ENCODE measurements at regions not wholly inside any gene's neighbourhood (a gene's known extent, or its start where the extent isn't known, plus 50 kb on each side); places are given as distances from the start of the nearest gene placed in this dataset.
"Not testable (repeated sequence)": the region's sequence is repeated elsewhere in the genome, so short reads cannot be mapped to it uniquely, and the experiment has no call there.

GRCh38 chr15:92827991-92828390 is 72.1 kb upstream of the CHD2 start:
- not testable (repeated sequence) for H3K9me3 Mint-ChIP-seq; H3K27ac Mint-ChIP-seq; H3K36me3 Mint-ChIP-seq; H3K27me3 Mint-ChIP-seq; ATAC-seq (ENCODE audit: low read depth); DNase-seq; H3K4me3 Mint-ChIP-seq
- POLR2A ChIA-PET, result interaction anchor here (8.9 kb wide), 1 partner anchor 53 kb away, joined by 266 read pairs; no protein-coding TSS in a partner anchor
- peaks cover 33% of the 10 kb centered on the region for H3K4me1 Mint-ChIP-seq

- Mint-ChIP-seq H3K27ac (no peak overlapping the region), H3K4me1 (peaks cover 40% of the 10 kb centered on the region), H3K9me3 (no peaks in the 10 kb centered on the region), H3K36me3 (peaks cover 2% of the 10 kb centered on the region), H3K4me3 (no peak overlapping the region), H3K27me3 (no peaks in the 10 kb centered on the region)
- no peak for DNase-seq
- POLR2A ChIA-PET, result interaction anchor here (1.4 to 8.9 kb wide), 6 partner anchors 9 to 78 kb away, joined by 4 to 266 read pairs (median 16); no protein-coding TSS in a partner anchor
- no peak for ATAC-seq (ENCODE audit: low read depth)
Measured at GRCh38 chr15:92829875-92830274, 70.2 kb upstream of the CHD2 start.

GRCh38 chr15:92831336-92831654 is 68.8 kb upstream of the CHD2 start:
- no peaks in the 10 kb centered on the region for H3K9me3 Mint-ChIP-seq
- H3K36me3 Mint-ChIP-seq, result peaks cover 2% of the 10 kb centered on the region
- POLR2A ChIA-PET, result interaction anchor here (1.0 to 8.9 kb wide), 18 partner anchors 9 to 84 kb away, joined by 3 to 266 read pairs (median 16); partner anchors contain the start of gene CHD2
- DNase-seq (no peak), ATAC-seq (ENCODE audit: low read depth) (no peak)
- peak overlapping the region; percentile 67 for H3K4me3 Mint-ChIP-seq
- peak overlapping the region; percentile 92 for H3K27ac Mint-ChIP-seq
- no peaks in the 10 kb centered on the region for H3K27me3 Mint-ChIP-seq
- peaks cover 34% of the 10 kb centered on the region for H3K4me1 Mint-ChIP-seq

GRCh38 chr15:92831655-92832328 is 68.3 kb upstream of the CHD2 start:
- POLR2A ChIA-PET, result interaction anchor here (0.6 to 8.9 kb wide), 23 partner anchors 8 to 1529 kb away, joined by 3 to 266 read pairs (median 11); partner anchors contain the start of gene CHD2
- peak overlapping the region; percentile 67 for H3K4me3 Mint-ChIP-seq
- ATAC-seq (ENCODE audit: low read depth) (peak; percentile 99), DNase-seq (peak; percentile 85)
- H3K4me1 Mint-ChIP-seq, result peaks cover 34% of the 10 kb centered on the region
- H3K27ac Mint-ChIP-seq, result peak overlapping the region; percentile 92
- no peaks in the 10 kb centered on the region for H3K27me3 Mint-ChIP-seq
- peaks cover 2% of the 10 kb centered on the region for H3K36me3 Mint-ChIP-seq
- no peaks in the 10 kb centered on the region for H3K9me3 Mint-ChIP-seq

- Mint-ChIP-seq H3K4me3 (peak overlapping the region; percentile 67), H3K9me3 (no peaks in the 10 kb centered on the region), H3K27ac (peak overlapping the region; percentile 92), H3K36me3 (peaks cover 2% of the 10 kb centered on the region), H3K4me1 (peaks cover 37% of the 10 kb centered on the region), H3K27me3 (no peaks in the 10 kb centered on the region)
- no peak for ATAC-seq (ENCODE audit: low read depth)
- DNase-seq, result no peak
- POLR2A ChIA-PET, result interaction anchor here (1.7 to 8.9 kb wide), 9 partner anchors 10 to 82 kb away, joined by 5 to 266 read pairs (median 25); partner anchors contain the start of gene CHD2
Measured at GRCh38 chr15:92833106-92833433, 67.1 kb upstream of the CHD2 start.

- Mint-ChIP-seq H3K9me3 (no peaks in the 10 kb centered on the region), H3K4me1 (peaks cover 40% of the 10 kb centered on the region), H3K36me3 (peaks cover 2% of the 10 kb centered on the region), H3K4me3 (peak overlapping the region; percentile 67), H3K27ac (peak overlapping the region; percentile 92), H3K27me3 (no peaks in the 10 kb centered on the region)
- POLR2A ChIA-PET, result interaction anchor here (1.0 to 8.9 kb wide), 8 partner anchors 13 to 81 kb away, joined by 3 to 266 read pairs (median 32); partner anchors contain the start of gene CHD2
- DNase-seq (no peak), ATAC-seq (ENCODE audit: low read depth) (no peak)
Measured at GRCh38 chr15:92833493-92834271, 66.4 kb upstream of the CHD2 start.

- Mint-ChIP-seq H3K36me3 (no peaks in the 10 kb centered on the region), H3K4me1 (peaks cover 30% of the 10 kb centered on the region), H3K27me3 (no peaks in the 10 kb centered on the region), H3K27ac (peak overlapping the region; percentile 81), H3K9me3 (no peaks in the 10 kb centered on the region), H3K4me3 (peak overlapping the region; percentile 58)
- POLR2A ChIA-PET, result interaction anchor here (0.9 to 5.0 kb wide), 7 partner anchors 8 to 61 kb away, joined by 3 to 37 read pairs (median 6); partner anchors contain the start of gene CHD2
- DNase-seq (no peak), ATAC-seq (ENCODE audit: low read depth) (peak; percentile 66)
Measured at GRCh38 chr15:92839696-92840095, 60.4 kb upstream of the CHD2 start.

GRCh38 chr15:92840149-92840548 is 60.0 kb upstream of the CHD2 start:
- POLR2A ChIA-PET, result interaction anchor here (0.9 to 5.0 kb wide), 7 partner anchors 9 to 60 kb away, joined by 3 to 37 read pairs (median 6); partner anchors contain the start of gene CHD2
- Mint-ChIP-seq H3K4me1 (peaks cover 35% of the 10 kb centered on the region), H3K4me3 (peak overlapping the region; percentile 36), H3K27ac (peak overlapping the region; percentile 81), H3K27me3 (no peaks in the 10 kb centered on the region), H3K9me3 (no peaks in the 10 kb centered on the region), H3K36me3 (no peaks in the 10 kb centered on the region)
- ATAC-seq (ENCODE audit: low read depth) (no peak), DNase-seq (no peak)

GRCh38 chr15:92843326-92843725 is 56.8 kb upstream of the CHD2 start:
- H3K4me3 Mint-ChIP-seq, result no peak overlapping the region

GRCh38 chr15:92843814-92844213 is 56.3 kb upstream of the CHD2 start:
- H3K4me3 Mint-ChIP-seq, result peak overlapping the region; percentile 69
- H3K27me3 Mint-ChIP-seq, result no peaks in the 10 kb centered on the region
- peaks cover 46% of the 10 kb centered on the region for H3K4me1 Mint-ChIP-seq
- POLR2A ChIA-PET, result interaction anchor here (0.6 to 2.9 kb wide), 5 partner anchors 12 to 72 kb away, joined by 3 to 27 read pairs (median 13); no protein-coding TSS in a partner anchor
- H3K27ac Mint-ChIP-seq, result peak overlapping the region; percentile 77
- no peaks in the 10 kb centered on the region for H3K9me3 Mint-ChIP-seq
- H3K36me3 Mint-ChIP-seq, result no peaks in the 10 kb centered on the region
- DNase-seq (no peak), ATAC-seq (ENCODE audit: low read depth) (peak; percentile 29)

More at GRCh38 chr15:92843326-92843725, 56.8 kb upstream of the CHD2 start:
- Mint-ChIP-seq H3K27me3 (no peaks in the 10 kb centered on the region), H3K4me1 (peaks cover 47% of the 10 kb centered on the region), H3K9me3 (no peaks in the 10 kb centered on the region), H3K36me3 (no peaks in the 10 kb centered on the region), H3K27ac (peak overlapping the region; percentile 30)
- ATAC-seq (ENCODE audit: low read depth) (no peak), DNase-seq (no peak)
- POLR2A ChIA-PET, result interaction anchor here (1.2 to 2.9 kb wide), 4 partner anchors 11 to 39 kb away, joined by 4 to 27 read pairs (median 16); no protein-coding TSS in a partner anchor

- H3K36me3 Mint-ChIP-seq, result peaks cover 3% of the 10 kb centered on the region
- POLR2A ChIA-PET, result interaction anchor here (1.4 to 2.6 kb wide), 4 partner anchors 13 to 59 kb away, joined by 3 to 20 read pairs (median 9); no protein-coding TSS in a partner anchor
- DNase-seq (no peak), ATAC-seq (ENCODE audit: low read depth) (peak; percentile 6)
- peak overlapping the region; percentile 95 for H3K27ac Mint-ChIP-seq
- no peaks in the 10 kb centered on the region for H3K9me3 Mint-ChIP-seq
- peaks cover 50% of the 10 kb centered on the region for H3K4me1 Mint-ChIP-seq
- no peaks in the 10 kb centered on the region for H3K27me3 Mint-ChIP-seq
- peak overlapping the region; percentile 81 for H3K4me3 Mint-ChIP-seq
Measured at GRCh38 chr15:92845126-92845508, 55.0 kb upstream of the CHD2 start.

GRCh38 chr15:92846741-92847140 is 53.4 kb upstream of the CHD2 start:
- no peak overlapping the region for H3K27ac Mint-ChIP-seq
- no peak overlapping the region for H3K4me3 Mint-ChIP-seq
- ATAC-seq (ENCODE audit: low read depth), result no peak
- no peaks in the 10 kb centered on the region for H3K27me3 Mint-ChIP-seq
- DNase-seq, result no peak
- peaks cover under 1% of the 10 kb centered on the region for H3K9me3 Mint-ChIP-seq
- H3K36me3 Mint-ChIP-seq, result peaks cover 5% of the 10 kb centered on the region
- peaks cover 47% of the 10 kb centered on the region for H3K4me1 Mint-ChIP-seq
- POLR2A ChIA-PET, result interaction anchor here (0.9 to 2.6 kb wide), 5 partner anchors 15 to 54 kb away, joined by 3 to 20 read pairs (median 7); partner anchors contain the start of gene CHD2

GRCh38 chr15:92847841-92848240 is 52.3 kb upstream of the CHD2 start:
- Mint-ChIP-seq H3K9me3 (peaks cover 2% of the 10 kb centered on the region), H3K27me3 (no peaks in the 10 kb centered on the region), H3K27ac (no peak overlapping the region), H3K4me1 (peaks cover 45% of the 10 kb centered on the region), H3K36me3 (peaks cover 5% of the 10 kb centered on the region), H3K4me3 (no peak overlapping the region)
- DNase-seq (no peak), ATAC-seq (ENCODE audit: low read depth) (no peak)
- POLR2A ChIA-PET, result interaction anchor here (0.9 to 7.2 kb wide), 5 partner anchors 8 to 36 kb away, joined by 4 to 121 read pairs (median 5); no protein-coding TSS in a partner anchor

Data from activated naive CD8-positive, alpha-beta T cell treated with anti-CD3 and anti-CD28 coated beads, Interleukin-2, amount 10 ng/mL, durations not matched to agents 7 days and 5 days (primary cell).